ENCODE measurements at regions not wholly inside any gene's neighbourhood (a gene's known extent, or its start where the extent isn't known, plus 50 kb on each side); places are given as distances from the start of the nearest gene placed in this dataset.
"Not testable (repeated sequence)": the region's sequence is repeated elsewhere in the genome, so short reads cannot be mapped to it uniquely, and the experiment has no call there.

- Histone ChIP-seq H3K36me3 (replicated peaks) (no peaks in the 10 kb centered on the region), H3K27me3 (replicated peaks) (no peaks in the 10 kb centered on the region), H3K27ac (no peak overlapping the region), H3K4me3 (ENCODE audit: low read depth, low read length) (no peak overlapping the region)
- DNase-seq, result no peak
- no peak for TF ChIP-seq CTCF (IDR thresholded peaks at IDR 0.05; ENCODE audit: low read depth, low read length, missing control alignments)
- in situ Hi-C loops (cut with HindIII; ENCODE audit: low pct_ligation_motif_present, low sequenced_read_pairs), result no loop called here
These were observed 965.5 kb downstream of the GRID1 start for GRCh38 chr10:85400981-85401695.

GRCh38 chr10:85402541-85402940 lies 964.1 kb downstream of the GRID1 start:
- H3K4me3 ChIP-seq (ENCODE audit: low read depth, low read length), result no peak overlapping the region
- in situ Hi-C loops (cut with HindIII; ENCODE audit: low pct_ligation_motif_present, low sequenced_read_pairs), result no loop called here
- H3K27ac ChIP-seq, result no peak overlapping the region
- no peak for TF ChIP-seq CTCF (IDR thresholded peaks at IDR 0.05; ENCODE audit: low read depth, low read length, missing control alignments)
- no peak for DNase-seq
- no peaks in the 10 kb centered on the region for H3K36me3 ChIP-seq (replicated peaks)
- no peaks in the 10 kb centered on the region for H3K27me3 ChIP-seq (replicated peaks)

GRCh38 chr10:85407088-85407487 lies 959.5 kb downstream of the GRID1 start:
- in situ Hi-C loops (cut with HindIII; ENCODE audit: low pct_ligation_motif_present, low sequenced_read_pairs), result no loop called here
- no peaks in the 10 kb centered on the region for H3K36me3 ChIP-seq (replicated peaks)

GRCh38 chr10:85408388-85408787 lies 958.2 kb downstream of the GRID1 start:
- H3K27ac ChIP-seq, result no peak overlapping the region
- no peaks in the 10 kb centered on the region for H3K36me3 ChIP-seq (replicated peaks)
- H3K27me3 ChIP-seq (replicated peaks), result no peaks in the 10 kb centered on the region
- no peak for DNase-seq
- in situ Hi-C loops (cut with HindIII; ENCODE audit: low pct_ligation_motif_present, low sequenced_read_pairs), result no loop called here
- no peak for TF ChIP-seq CTCF (IDR thresholded peaks at IDR 0.05; ENCODE audit: low read depth, low read length, missing control alignments)
- H3K4me3 ChIP-seq (ENCODE audit: low read depth, low read length), result no peak overlapping the region

More at GRCh38 chr10:85407088-85407487, 959.5 kb downstream of the GRID1 start:
- no peak for TF ChIP-seq CTCF (IDR thresholded peaks at IDR 0.05; ENCODE audit: low read depth, low read length, missing control alignments)
- H3K27ac ChIP-seq, result no peak overlapping the region
- H3K27me3 ChIP-seq (replicated peaks), result no peaks in the 10 kb centered on the region
- no peak overlapping the region for H3K4me3 ChIP-seq (ENCODE audit: low read depth, low read length)
- no peak for DNase-seq

GRCh38 chr10:85410586-85410985 lies 956.0 kb downstream of the GRID1 start:
- in situ Hi-C loops (cut with HindIII; ENCODE audit: low pct_ligation_motif_present, low sequenced_read_pairs); H3K4me3 ChIP-seq (ENCODE audit: low read depth, low read length); H3K27ac ChIP-seq; H3K27me3 ChIP-seq (replicated peaks); DNase-seq; H3K36me3 ChIP-seq (replicated peaks): not testable (repeated sequence)

GRCh38 chr10:85413570-85413969 lies 953.0 kb downstream of the GRID1 start:
- in situ Hi-C loops (cut with HindIII; ENCODE audit: low pct_ligation_motif_present, low sequenced_read_pairs), result no loop called here
- H3K4me3 ChIP-seq (ENCODE audit: low read depth, low read length), result no peak overlapping the region
- TF ChIP-seq CTCF (IDR thresholded peaks at IDR 0.05; ENCODE audit: low read depth, low read length, missing control alignments), result no peak
- no peaks in the 10 kb centered on the region for H3K27me3 ChIP-seq (replicated peaks)
- no peaks in the 10 kb centered on the region for H3K36me3 ChIP-seq (replicated peaks)
- no peak overlapping the region for H3K27ac ChIP-seq
- no peak for DNase-seq
